Brain microvascular endothelial cell (primary cell): ENCODE measurements at regions not wholly inside any gene's neighbourhood (a gene's known extent, or its start where the extent isn't known, plus 50 kb on each side); places are given as distances from the start of the nearest gene placed in this dataset.

Experiments
- DNase-seq: peaks from one replicate; pipeline ENCODE4 v3.0.0-alpha.2; 2020
- H3K27ac ChIP-seq: fragments of 250-450 bp; sonication (Bioruptor Pico); 2 replicates; pipeline ENCODE4 v1.5.1; 2020; ENCODE audit warnings: mild to moderate bottlenecking, moderate library complexity
- H3K27me3 ChIP-seq: fragments of 250-450 bp; sonication (Bioruptor Pico); replicated peaks from 2 replicates; pipeline ENCODE4 v1.5.1; 2020; ENCODE audit warnings: mild to moderate bottlenecking
- H3K36me3 ChIP-seq: fragments of 250-450 bp; sonication (Bioruptor Pico); replicated peaks from 2 replicates; pipeline ENCODE4 v1.5.1; 2020; ENCODE audit warnings: mild to moderate bottlenecking
- H3K4me3 ChIP-seq: 2 replicates; pipeline ENCODE4 v1.5.1; 2011; ENCODE audit warnings: low read depth, mild to moderate bottlenecking, control low read depth, low read length, moderate library complexity
- CTCF ChIP-seq: IDR thresholded peaks from 2 replicates; pipeline ENCODE4 v1.5.1; 2011; ENCODE audit warnings: low read depth, mild to moderate bottlenecking, moderate library complexity, low read length, control low read depth, inconsistent platforms; ENCODE audit errors: missing control alignments
- in situ Hi-C: cut with HindIII; loops from 2 replicates; pipeline ENCODE4 v1.10.0; 2017; ENCODE audit warnings: low sequenced_read_pairs, low pct_ligation_motif_present

GRCh38 chr3:44065311-44066094 lies 176.2 kb upstream of the TOPAZ1 start:
- no peak for DNase-seq
- H3K36me3 ChIP-seq: no peaks in the 10 kb centered on the region
- H3K27me3 ChIP-seq: no peaks in the 10 kb centered on the region
- H3K4me3 ChIP-seq: no peak overlapping the region
- TF ChIP-seq CTCF: peak; percentile 31
- no peak overlapping the region for H3K27ac ChIP-seq
- in situ Hi-C loops: no loop called here

- in situ Hi-C loops: no loop called here
- peak; percentile 16 for DNase-seq
- H3K36me3 ChIP-seq: no peaks in the 10 kb centered on the region
- TF ChIP-seq CTCF: no peak
- H3K27ac ChIP-seq: no peak overlapping the region
- no peaks in the 10 kb centered on the region for H3K27me3 ChIP-seq
- no peak overlapping the region for H3K4me3 ChIP-seq
Observed at GRCh38 chr3:44066806-44067205, 174.9 kb upstream of the TOPAZ1 start.

- in situ Hi-C loops: no loop called here
- H3K4me3 ChIP-seq: no peak overlapping the region
- no peaks in the 10 kb centered on the region for H3K36me3 ChIP-seq
- no peaks in the 10 kb centered on the region for H3K27me3 ChIP-seq
- no peak for TF ChIP-seq CTCF
- DNase-seq: no peak
- H3K27ac ChIP-seq: no peak overlapping the region
Observed at GRCh38 chr3:44067431-44067830, 174.3 kb upstream of the TOPAZ1 start.

GRCh38 chr3:44068753-44069152 lies 172.9 kb upstream of the TOPAZ1 start:
- in situ Hi-C loops: no loop called here
- H3K27ac ChIP-seq: no peak overlapping the region
- no peak for DNase-seq
- no peak for TF ChIP-seq CTCF
- no peaks in the 10 kb centered on the region for H3K36me3 ChIP-seq
- H3K4me3 ChIP-seq: no peak overlapping the region
- no peaks in the 10 kb centered on the region for H3K27me3 ChIP-seq

GRCh38 chr3:44069276-44069675 lies 172.4 kb upstream of the TOPAZ1 start:
- no peak overlapping the region for H3K27ac ChIP-seq
- H3K36me3 ChIP-seq: no peaks in the 10 kb centered on the region
- in situ Hi-C loops: no loop called here
- H3K27me3 ChIP-seq: no peaks in the 10 kb centered on the region
- DNase-seq: no peak
- no peak overlapping the region for H3K4me3 ChIP-seq
- no peak for TF ChIP-seq CTCF
